GM12891 (cell line): ENCODE measurements at regions not wholly inside any gene's neighbourhood (a gene's known extent, or its start where the extent isn't known, plus 50 kb on each side); places are given as distances from the start of the nearest gene placed in this dataset.

Source experiments
- POLR2AphosphoS5 ChIP-seq: IDR thresholded peaks from 2 replicates; pipeline ENCODE4 v1.6.1; 2011; ENCODE audit warnings: low read depth, low read length, control low read depth
- POU2F2 ChIP-seq: IDR thresholded peaks from 2 replicates; pipeline ENCODE4 v1.6.1; 2011; ENCODE audit warnings: low read depth, mild to moderate bottlenecking, control low read depth, low read length, moderate library complexity

DNA sequence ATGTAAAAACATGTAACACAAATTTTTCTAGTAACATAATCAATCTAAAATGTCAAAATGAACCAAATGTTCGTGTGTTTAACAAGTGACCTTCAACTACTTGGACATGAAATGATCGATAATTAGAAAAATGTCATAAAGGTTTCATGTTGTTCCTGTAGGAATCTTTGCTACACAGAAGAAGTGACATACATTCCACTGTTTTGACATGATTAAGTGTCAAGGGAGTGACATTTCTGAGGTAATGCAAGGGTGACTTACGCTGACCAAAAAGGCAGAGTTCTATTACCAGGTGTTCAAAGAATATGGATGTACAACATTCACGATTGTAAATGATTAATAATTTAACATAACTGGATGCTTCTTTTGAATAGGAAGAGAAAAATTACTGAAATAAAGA, 131.1 kb upstream of the ROBO1 start:
- TF ChIP-seq POU2F2: no peak
- TF ChIP-seq POLR2AphosphoS5: no peak
